Mesodermal cell (in vitro differentiated cells): ENCODE measurements at regions not wholly inside any gene's neighbourhood (a gene's known extent, or its start where the extent isn't known, plus 50 kb on each side); places are given as distances from the start of the nearest gene placed in this dataset.

Source experiments
- H3K27ac ChIP-seq: 2 replicates; pipeline ENCODE4 v1.7.0; 2013; ENCODE audit warnings: mild to moderate bottlenecking, low read depth, low read length, moderate library complexity; ENCODE audit not compliant: severe bottlenecking
- H3K36me3 ChIP-seq: 2 replicates; pipeline ENCODE4 v1.7.1; 2013; ENCODE audit warnings: mild to moderate bottlenecking, low read length, moderate library complexity; ENCODE audit not compliant: control insufficient read depth, insufficient read depth
- H3K4me1 ChIP-seq: one replicate; pipeline ENCODE4 v1.7.1; 2013; ENCODE audit warnings: mild to moderate bottlenecking, low read length; ENCODE audit not compliant: insufficient read depth, control insufficient read depth, poor library complexity, severe bottlenecking
- H3K4me3 ChIP-seq: 2 replicates; pipeline ENCODE4 v1.7.0; 2013; ENCODE audit warnings: low read length, control low read depth, mild to moderate bottlenecking; ENCODE audit not compliant: insufficient read depth, poor library complexity, severe bottlenecking; ENCODE audit errors: extremely low read depth
- H3K9me3 ChIP-seq: 2 replicates; pipeline ENCODE4 v1.7.1; 2013; ENCODE audit warnings: mild to moderate bottlenecking, low read length, moderate library complexity; ENCODE audit not compliant: control insufficient read depth
- WGBS, 2 experiments: methylation state at CpG; one replicate each; pipeline ENCODE4 v1.1.5; 2013; ENCODE audit warnings: missing lambda C conversion rate in 2 of 2; ENCODE audit not compliant: insufficient coverage in 2 of 2; 5-methylcytosine and 5-hydroxymethylcytosine counted together

DNA sequence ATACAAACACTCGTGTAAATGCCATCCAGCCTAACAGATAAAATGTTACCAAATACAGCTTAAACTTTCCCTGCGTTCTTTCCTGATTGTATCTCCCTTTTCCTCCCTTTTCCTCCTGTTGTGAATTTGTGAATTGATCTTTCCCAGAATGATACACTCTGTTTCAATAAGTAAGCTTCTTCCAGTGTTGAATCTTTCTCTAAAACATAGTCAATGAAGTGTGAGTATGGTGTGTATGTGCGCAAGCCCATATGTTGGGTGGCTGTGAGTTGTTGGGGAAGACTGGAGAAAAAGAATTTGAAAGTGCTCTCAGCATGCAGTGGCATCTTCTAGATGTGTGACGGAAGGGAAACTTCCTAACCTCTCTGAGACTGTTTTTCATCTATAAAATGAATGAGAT, 143.1 kb upstream of the KLF4 start:
- H3K4me1 ChIP-seq, result no peaks in the 10 kb centered on the region
- H3K9me3 ChIP-seq, result no peaks in the 10 kb centered on the region
- WGBS, 2 experiments, result 83 to 93% methylated on average over 1 to 2 of the region's 4 CpGs
- no peaks in the 10 kb centered on the region for H3K36me3 ChIP-seq
- H3K27ac ChIP-seq, result no peak overlapping the region
- H3K4me3 ChIP-seq, result no peak overlapping the region

DNA sequence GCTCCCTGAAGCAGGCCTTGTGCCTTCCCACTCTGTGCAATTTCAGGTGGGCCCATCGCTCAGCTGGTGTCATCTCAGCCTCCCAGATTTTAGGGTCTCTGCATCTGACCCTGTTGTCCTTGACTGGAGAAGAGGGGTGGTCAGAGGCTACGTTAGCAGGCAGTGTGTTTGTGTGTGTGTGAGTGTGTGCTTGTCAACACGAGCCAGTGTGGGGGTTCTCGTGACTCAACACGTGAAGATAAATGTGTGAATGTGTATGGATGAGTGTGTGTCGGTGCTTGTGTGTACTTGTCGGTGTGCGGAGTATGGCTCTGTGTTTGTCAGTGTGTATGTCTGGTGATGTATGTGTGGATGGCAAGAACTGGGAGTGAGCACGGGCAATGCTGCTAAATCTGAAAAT, 142.6 kb upstream of the KLF4 start:
- no peak overlapping the region for H3K4me3 ChIP-seq
- H3K36me3 ChIP-seq, result no peaks in the 10 kb centered on the region
- H3K27ac ChIP-seq, result no peak overlapping the region
- no peaks in the 10 kb centered on the region for H3K4me1 ChIP-seq
- H3K9me3 ChIP-seq, result no peaks in the 10 kb centered on the region
- 86 to 93% methylated on average over 8 of the region's 9 CpGs for WGBS, 2 experiments

DNA sequence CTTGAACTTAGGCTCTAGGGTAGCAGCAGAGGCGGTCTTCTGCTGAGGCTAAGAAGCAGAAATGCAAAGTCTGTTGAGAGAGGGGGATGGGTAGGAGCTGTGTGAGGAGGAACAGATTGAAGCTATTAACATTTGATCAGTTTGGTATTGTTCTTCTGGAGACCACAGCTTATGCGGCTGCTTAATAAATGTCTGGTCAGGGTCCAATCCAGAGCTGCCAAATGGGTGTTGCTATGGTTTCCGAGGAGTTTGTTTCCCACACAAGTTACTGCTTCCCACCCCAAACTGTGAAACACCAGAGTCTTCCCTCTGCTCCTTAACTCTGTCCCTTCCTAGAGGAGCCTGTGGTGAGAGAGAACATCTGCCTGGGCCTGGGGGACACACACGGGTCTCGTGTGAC, 142.2 kb upstream of the KLF4 start:
- Histone ChIP-seq H3K4me1 (no peaks in the 10 kb centered on the region), H3K36me3 (no peaks in the 10 kb centered on the region), H3K4me3 (no peak overlapping the region), H3K27ac (no peak overlapping the region), H3K9me3 (no peaks in the 10 kb centered on the region)
- 80 to 85% methylated on average over 3 to 4 of the region's 5 CpGs for WGBS, 2 experiments

GRCh38 chr9:107630156-107630555, 140.6 kb upstream of the KLF4 start:
- no peak overlapping the region for H3K27ac ChIP-seq
- WGBS, 2 experiments, result 81 to 100% methylated on average over 4 to 5 of the region's 6 CpGs
- H3K4me1 ChIP-seq, result no peaks in the 10 kb centered on the region
- no peak overlapping the region for H3K4me3 ChIP-seq
- no peaks in the 10 kb centered on the region for H3K9me3 ChIP-seq
- no peaks in the 10 kb centered on the region for H3K36me3 ChIP-seq

DNA sequence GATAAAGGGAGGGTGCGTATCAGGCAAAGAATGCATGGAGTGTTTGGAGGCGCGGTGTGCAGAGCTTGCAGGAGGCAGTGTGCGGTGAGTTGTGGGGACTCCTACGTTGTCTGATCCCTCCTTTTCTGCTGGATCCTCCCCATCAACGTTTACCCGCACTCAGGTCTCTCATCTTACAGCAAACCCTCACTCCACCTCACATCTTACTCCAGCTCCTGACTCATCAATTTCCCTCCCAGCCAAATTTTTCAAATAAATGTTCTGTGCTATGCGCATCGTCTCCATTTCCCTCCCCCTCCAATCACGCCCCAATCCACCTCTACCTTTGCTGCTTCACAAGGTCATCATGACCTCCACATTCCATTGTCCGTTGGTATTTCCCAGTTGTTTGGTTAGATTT, 138.9 kb upstream of the KLF4 start:
- whole genome bisulfite sequencing, 2 experiments, result 83 to 89% methylated on average over 7 to 10 of the region's 11 CpGs
- no peak overlapping the region for H3K4me3 ChIP-seq
- H3K9me3 ChIP-seq, result no peaks in the 10 kb centered on the region
- H3K27ac ChIP-seq, result no peak overlapping the region
- H3K36me3 ChIP-seq, result no peaks in the 10 kb centered on the region
- no peaks in the 10 kb centered on the region for H3K4me1 ChIP-seq

- H3K4me3 ChIP-seq, result no peak overlapping the region
- WGBS, 2 experiments, result 83 to 100% methylated on average over 1 of the region's 4 CpGs
- H3K4me1 ChIP-seq, result no peaks in the 10 kb centered on the region
Measured at GRCh38 chr9:107627781-107628180, 138.2 kb upstream of the KLF4 start.

DNA sequence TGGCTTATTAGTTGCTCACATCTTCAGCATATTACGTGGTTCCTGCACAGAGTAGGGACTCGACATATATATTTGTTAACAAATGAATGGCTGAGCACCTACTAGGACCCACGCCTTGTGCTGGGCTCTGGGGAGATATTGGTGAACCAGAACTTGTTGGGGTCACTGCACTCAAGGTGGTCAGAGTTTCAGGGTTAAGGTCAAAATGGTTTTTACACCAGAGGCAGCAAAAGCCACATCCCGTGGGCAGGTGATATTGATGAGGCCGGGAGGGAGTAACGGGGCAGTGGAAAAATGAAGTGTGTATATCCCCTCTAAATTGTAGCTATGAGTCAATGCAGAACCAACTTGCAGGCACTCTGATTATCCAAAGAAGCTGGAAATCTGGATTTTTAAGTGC, 136.5 kb upstream of the KLF4 start:
- Histone ChIP-seq H3K36me3 (no peaks in the 10 kb centered on the region), H3K9me3 (no peaks in the 10 kb centered on the region), H3K27ac (no peak overlapping the region), H3K4me3 (no peak overlapping the region), H3K4me1 (no peaks in the 10 kb centered on the region)
- 97 to 98% methylated on average over 4 to 6 of the region's 6 CpGs for WGBS, 2 experiments

More at GRCh38 chr9:107627781-107628180, 138.2 kb upstream of the KLF4 start:
- Histone ChIP-seq H3K9me3 (no peaks in the 10 kb centered on the region), H3K36me3 (no peaks in the 10 kb centered on the region), H3K27ac (no peak overlapping the region)

- 80 to 89% methylated on average over 4 to 6 of the region's 7 CpGs for WGBS, 2 experiments
- Histone ChIP-seq H3K4me1 (no peaks in the 10 kb centered on the region), H3K9me3 (no peaks in the 10 kb centered on the region), H3K4me3 (no peak overlapping the region), H3K36me3 (no peaks in the 10 kb centered on the region), H3K27ac (no peak overlapping the region)
Measured at GRCh38 chr9:107625383-107625984, 135.9 kb upstream of the KLF4 start.

GRCh38 chr9:107624234-107624948, 134.8 kb upstream of the KLF4 start:
- 89 to 92% methylated on average over 12 to 13 of the region's 15 CpGs for WGBS, 2 experiments
- H3K36me3 ChIP-seq, result no peaks in the 10 kb centered on the region
- H3K9me3 ChIP-seq, result no peaks in the 10 kb centered on the region
- no peak overlapping the region for H3K27ac ChIP-seq
- no peak overlapping the region for H3K4me3 ChIP-seq
- no peaks in the 10 kb centered on the region for H3K4me1 ChIP-seq

- H3K9me3 ChIP-seq, result no peaks in the 10 kb centered on the region
- WGBS, 2 experiments, result 91 to 94% methylated on average over 4 of the region's 4 CpGs
- no peak overlapping the region for H3K4me3 ChIP-seq
- no peak overlapping the region for H3K27ac ChIP-seq
- no peaks in the 10 kb centered on the region for H3K4me1 ChIP-seq
- H3K36me3 ChIP-seq, result no peaks in the 10 kb centered on the region
Measured at GRCh38 chr9:107621436-107621835, 131.9 kb upstream of the KLF4 start.

GRCh38 chr9:107620801-107621200, 131.2 kb upstream of the KLF4 start:
- H3K36me3 ChIP-seq, result no peaks in the 10 kb centered on the region
- 75 to 89% methylated on average over 1 to 2 of the region's 7 CpGs for WGBS, 2 experiments
- H3K4me3 ChIP-seq, result no peak overlapping the region
- H3K27ac ChIP-seq, result no peak overlapping the region
- H3K9me3 ChIP-seq, result no peaks in the 10 kb centered on the region
- H3K4me1 ChIP-seq, result no peaks in the 10 kb centered on the region
